Common myeloid progenitor, CD34-positive (primary cell): ENCODE measurements at regions not wholly inside any gene's neighbourhood (a gene's known extent, or its start where the extent isn't known, plus 50 kb on each side); places are given as distances from the start of the nearest gene placed in this dataset.

ENCODE experiments used
- CTCF ChIA-PET: fragments of 350-600 bp; sonication (Branson Sonifier 250); formaldehyde crosslinking; loops from one replicate; lab custom pipeline; 2021; ENCODE audit warnings: antibody characterized with exemption; lab: Charles Lee
- POLR2A ChIA-PET: fragments of 350-600 bp; sonication (Branson Sonifier 250); formaldehyde crosslinking; loops from one replicate; lab custom pipeline; 2021; ENCODE audit warnings: antibody characterized with exemption; lab: Charles Lee
- DNase-seq, 3 donors: peaks; one replicate each; pipeline versions ENCODE4 v3.0.0 to v3.0.0-alpha.2; 2013
- H3K27ac ChIP-seq, 2 experiments: 1 replicate in 1 of 2; 2 replicates in 1 of 2; pipeline ENCODE4 v1.7.0; 2013; ENCODE audit warnings: inconsistent platforms in 2 of 2, low read length in 2 of 2, mild to moderate bottlenecking in 2 of 2, low read depth in 1 of 2, moderate library complexity in 1 of 2; ENCODE audit not compliant: severe bottlenecking in 2 of 2, insufficient read depth in 1 of 2, poor library complexity in 1 of 2
- H3K27me3 ChIP-seq, 5 experiments: replicated peaks in 2 of 5; 1 replicate in 3 of 5; 2 replicates in 2 of 5; pipeline versions ENCODE4 v1.6.1 to v1.7.0; 2013; ENCODE audit warnings: low read length in 4 of 5, mild to moderate bottlenecking in 2 of 5, moderate library complexity in 2 of 5, inconsistent platforms in 1 of 5; ENCODE audit not compliant: insufficient read depth in 5 of 5, control insufficient read depth in 4 of 5
- H3K36me3 ChIP-seq, 4 experiments: 1 replicate in 2 of 4; 2 replicates in 2 of 4; pipeline versions ENCODE4 v1.6.1 to v1.7.0; 2013; ENCODE audit warnings: low read length in 3 of 4, control low read depth in 1 of 4, mild to moderate bottlenecking in 1 of 4; ENCODE audit not compliant: control insufficient read depth in 4 of 4, insufficient read depth in 4 of 4
- H3K4me1 ChIP-seq, 4 experiments: 1 replicate in 3 of 4; 2 replicates in 1 of 4; pipeline versions ENCODE4 v1.6.1 to v1.7.1; 2013; ENCODE audit warnings: low read length in 3 of 4, mild to moderate bottlenecking in 3 of 4, control low read depth in 1 of 4, inconsistent platforms in 1 of 4, moderate library complexity in 1 of 4; ENCODE audit not compliant: control insufficient read depth in 4 of 4, insufficient read depth in 4 of 4; ENCODE audit errors: control extremely low read depth in 1 of 4
- H3K4me3 ChIP-seq, 7 experiments: 1 replicate in 4 of 7; 2 replicates in 3 of 7; pipeline versions ENCODE4 v1.5.1 to v1.7.0; 2013; ENCODE audit warnings: mild to moderate bottlenecking in 7 of 7, low read length in 6 of 7, moderate library complexity in 6 of 7, inconsistent platforms in 2 of 7, low read depth in 2 of 7, control low read depth in 1 of 7; ENCODE audit not compliant: insufficient read depth in 4 of 7, control insufficient read depth in 1 of 7; ENCODE audit errors: extremely low read depth in 1 of 7
- H3K9me3 ChIP-seq, 5 experiments: 1 replicate in 4 of 5; 2 replicates in 1 of 5; pipeline versions ENCODE4 v1.6.1 to v1.7.1; 2013; ENCODE audit warnings: low read length in 4 of 5, mild to moderate bottlenecking in 2 of 5, inconsistent platforms in 1 of 5, low read depth in 1 of 5, moderate library complexity in 1 of 5; ENCODE audit not compliant: control insufficient read depth in 4 of 5, insufficient read depth in 2 of 5; ENCODE audit errors: control extremely low read depth in 1 of 5
- WGBS: methylation state at CpG from one replicate; pipeline ENCODE4 v1.1.5; 2013; ENCODE audit not compliant: insufficient coverage; 5-methylcytosine and 5-hydroxymethylcytosine counted together

- CTCF ChIA-PET = interaction anchor here (0.6 kb wide), 1 partner anchor 51 kb away, joined by 3 read pairs; no protein-coding TSS in a partner anchor
- H3K27me3 ChIP-seq = no peaks in the 10 kb centered on the region
- H3K36me3 ChIP-seq = no peaks in the 10 kb centered on the region
- DNase-seq = no peak
- no peaks in the 10 kb centered on the region for H3K4me1 ChIP-seq
- POLR2A ChIA-PET = interaction anchor here (0.6 kb wide), 1 partner anchor 56 kb away, joined by 3 read pairs; no protein-coding TSS in a partner anchor
- no peak overlapping the region for H3K27ac ChIP-seq
- no peaks in the 10 kb centered on the region for H3K9me3 ChIP-seq
- WGBS = 47% methylated on average over 5 of the region's 5 CpGs
- H3K4me3 ChIP-seq = no peak overlapping the region
Observed at GRCh38 chr5:117235786-117236185, 661.2 kb upstream of the SEMA6A start.

GRCh38 chr5:117230375-117230774 is 655.8 kb upstream of the SEMA6A start:
- Histone ChIP-seq H3K9me3 (no peaks in the 10 kb centered on the region), H3K4me1 (no peaks in the 10 kb centered on the region), H3K4me3 (no peak overlapping the region), H3K36me3 (no peaks in the 10 kb centered on the region), H3K27me3 (no peaks in the 10 kb centered on the region), H3K27ac (no peak overlapping the region)
- DNase-seq = no peak
- no CpG with 5 or more reads among the region's 3 CpGs for WGBS
- ChIA-PET POLR2A (no interaction called here), CTCF (no interaction called here)

- ChIA-PET CTCF (no interaction called here), POLR2A (no interaction called here)
- DNase-seq = no peak
- H3K4me3 ChIP-seq = no peak overlapping the region
- no CpG with 5 or more reads among the region's 1 CpG for WGBS
- H3K27ac ChIP-seq = no peak overlapping the region
- H3K9me3 ChIP-seq = no peaks in the 10 kb centered on the region
- H3K27me3 ChIP-seq = no peaks in the 10 kb centered on the region
- no peaks in the 10 kb centered on the region for H3K36me3 ChIP-seq
- H3K4me1 ChIP-seq = no peaks in the 10 kb centered on the region
Observed at GRCh38 chr5:117220730-117221129, 646.1 kb upstream of the SEMA6A start.

GRCh38 chr5:117218789-117219188 is 644.2 kb upstream of the SEMA6A start:
- Histone ChIP-seq H3K4me3 (no peak overlapping the region), H3K36me3 (no peaks in the 10 kb centered on the region), H3K27me3 (no peaks in the 10 kb centered on the region), H3K4me1 (no peaks in the 10 kb centered on the region), H3K9me3 (no peaks in the 10 kb centered on the region), H3K27ac (no peak overlapping the region)
- no CpG with 5 or more reads among the region's 2 CpGs for WGBS
- DNase-seq = no peak
- ChIA-PET POLR2A (no interaction called here), CTCF (no interaction called here)

GRCh38 chr5:117212866-117213265 is 638.2 kb upstream of the SEMA6A start:
- ChIA-PET CTCF (no interaction called here), POLR2A (no interaction called here)
- Histone ChIP-seq H3K4me3 (no peak overlapping the region), H3K36me3 (no peaks in the 10 kb centered on the region), H3K9me3 (no peaks in the 10 kb centered on the region), H3K27me3 (no peaks in the 10 kb centered on the region), H3K4me1 (no peaks in the 10 kb centered on the region), H3K27ac (no peak overlapping the region)
- DNase-seq = no peak
- WGBS = no CpG with 5 or more reads among the region's 1 CpG

- Histone ChIP-seq H3K9me3 (no peaks in the 10 kb centered on the region), H3K27me3 (no peaks in the 10 kb centered on the region), H3K36me3 (no peaks in the 10 kb centered on the region), H3K4me1 (no peaks in the 10 kb centered on the region), H3K4me3 (no peak overlapping the region), H3K27ac (no peak overlapping the region)
- POLR2A ChIA-PET = no interaction called here
- CTCF ChIA-PET = no interaction called here
- DNase-seq = no peak
- no CpG with 5 or more reads among the region's 1 CpG for WGBS
Observed at GRCh38 chr5:117210796-117211195, 636.2 kb upstream of the SEMA6A start.

GRCh38 chr5:117209479-117209878 is 634.9 kb upstream of the SEMA6A start:
- H3K36me3 ChIP-seq = no peaks in the 10 kb centered on the region
- ChIA-PET POLR2A (no interaction called here), CTCF (no interaction called here)
- no peak overlapping the region for H3K27ac ChIP-seq
- WGBS = no CpG with 5 or more reads among the region's 3 CpGs
- H3K4me3 ChIP-seq = no peak overlapping the region
- H3K27me3 ChIP-seq = no peaks in the 10 kb centered on the region
- DNase-seq = no peak
- no peaks in the 10 kb centered on the region for H3K4me1 ChIP-seq
- no peaks in the 10 kb centered on the region for H3K9me3 ChIP-seq
